ENCODE measurements at regions not wholly inside any gene's neighbourhood (a gene's known extent, or its start where the extent isn't known, plus 50 kb on each side); places are given as distances from the start of the nearest gene placed in this dataset.
"Not testable (repeated sequence)": the region's sequence is repeated elsewhere in the genome, so short reads cannot be mapped to it uniquely, and the experiment has no call there.

- H3K9me3 ChIP-seq, H3K4me3 ChIP-seq, DNase-seq, H3K27me3 ChIP-seq, H3K36me3 ChIP-seq: not testable (repeated sequence)
Observed at GRCh38 chr11:89659414-89659813, 50.7 kb upstream of the TRIM77 start.

- H3K36me3 ChIP-seq = no peaks in the 10 kb centered on the region
- H3K27me3 ChIP-seq = no peaks in the 10 kb centered on the region
- no peaks in the 10 kb centered on the region for H3K9me3 ChIP-seq
- no peak for DNase-seq
- no peak overlapping the region for H3K4me3 ChIP-seq
Observed at GRCh38 chr11:89660234-89660633, 49.9 kb upstream of the TRIM77 start.

All from MG63 (cell line).